Endothelial cell of umbilical vein (primary cell): ENCODE measurements at regions not wholly inside any gene's neighbourhood (a gene's known extent, or its start where the extent isn't known, plus 50 kb on each side); places are given as distances from the start of the nearest gene placed in this dataset.

Experiments used
- BruUV-seq: library from RNA; stranded (reverse); fragments of 400-500 nt; replicated peaks from 2 replicates; lab custom pipeline; 2021; lab: Mats Ljungman, UMichigan
- CTCF ChIA-PET: fragments of 300-600, 350-600 bp; sonication (Branson Sonifier 250); formaldehyde crosslinking; loops from one replicate; lab custom pipeline; 2021; ENCODE audit warnings: antibody characterized with exemption, inconsistent platforms; lab: Charles Lee
- POLR2A ChIA-PET: fragments of 300-600, 350-600 bp; sonication (Branson Sonifier 250); formaldehyde crosslinking; loops from one replicate; lab custom pipeline; 2021; ENCODE audit warnings: antibody characterized with exemption, inconsistent platforms; lab: Charles Lee
- DNase-seq: peaks from one replicate; pipeline ENCODE4 v3.0.0-alpha.2; 2011; ENCODE audit warnings: low read depth, low spot score
- FAIRE-seq: peaks from 2 replicates; lab custom pipeline; 2011; peaks lifted over from hg19 to GRCh38; lab: Jason Lieb, UNC
- H2AFZ ChIP-seq: 2 replicates; pipeline ENCODE4 v1.6.0; 2012; ENCODE audit warnings: low read depth, low read length, control low read depth, inconsistent platforms
- H3K27ac ChIP-seq: 2 replicates; pipeline ENCODE4 v1.5.1; 2011; ENCODE audit warnings: low read depth, mild to moderate bottlenecking, control low read depth, low read length, moderate library complexity; ENCODE audit not compliant: insufficient read depth
- H3K27me3 ChIP-seq, 2 experiments: 2 replicates each; pipeline versions ENCODE4 v1.6.0 to v1.6.1; 2011; ENCODE audit warnings: low read length in 2 of 2, mixed read lengths in 1 of 2; ENCODE audit not compliant: control insufficient read depth in 2 of 2, insufficient read depth in 2 of 2
- H3K36me3 ChIP-seq, 2 experiments: 2 replicates in 1 of 2; 3 replicates in 1 of 2; pipeline ENCODE4 v1.5.1; 2011; ENCODE audit warnings: low read length in 2 of 2, mild to moderate bottlenecking in 1 of 2, moderate library complexity in 1 of 2; ENCODE audit not compliant: control insufficient read depth in 2 of 2, insufficient read depth in 2 of 2; ENCODE audit errors: extremely low read depth in 1 of 2
- H3K4me1 ChIP-seq: 3 replicates; pipeline ENCODE4 v1.5.1; 2011; ENCODE audit warnings: mild to moderate bottlenecking, low read length; ENCODE audit not compliant: control insufficient read depth, insufficient read depth; ENCODE audit errors: extremely low read depth
- H3K4me2 ChIP-seq: 2 replicates; pipeline ENCODE4 v1.6.1; 2011; ENCODE audit warnings: low read length, control low read depth, mixed read lengths; ENCODE audit not compliant: insufficient read depth
- H3K4me3 ChIP-seq, 3 experiments: fragments of 200-600 bp in 1 of 3; sonication (generic), shearing (Covaris generic) in 1 of 3; replicated peaks in 1 of 3; 2 replicates each; pipeline ENCODE4 v1.5.1; 2011 to 2016; ENCODE audit warnings: control low read depth in 3 of 3, low read length in 3 of 3, mild to moderate bottlenecking in 2 of 3, inconsistent platforms in 1 of 3, low read depth in 1 of 3, moderate library complexity in 1 of 3; ENCODE audit not compliant: insufficient read depth in 1 of 3
- H3K79me2 ChIP-seq: 2 replicates; pipeline ENCODE4 v1.6.0; 2012; ENCODE audit warnings: low read length, inconsistent platforms; ENCODE audit not compliant: control insufficient read depth, insufficient read depth
- H3K9ac ChIP-seq: replicated peaks from 2 replicates; pipeline ENCODE3; 2011; ENCODE audit warnings: low read length, control low read depth; ENCODE audit not compliant: insufficient read depth; ENCODE audit errors: extremely low read depth
- H3K9me1 ChIP-seq: replicated peaks from 3 replicates; pipeline ENCODE4 v1.6.0; 2011; ENCODE audit warnings: mild to moderate bottlenecking, low read length; ENCODE audit not compliant: control insufficient read depth, insufficient read depth; ENCODE audit errors: extremely low read depth
- H3K9me3 ChIP-seq: replicated peaks from 2 replicates; pipeline ENCODE4 v1.5.1; 2012; ENCODE audit warnings: low read length, inconsistent platforms; ENCODE audit not compliant: control insufficient read depth, insufficient read depth
- H4K20me1 ChIP-seq: replicated peaks from 2 replicates; pipeline ENCODE3; 2011; ENCODE audit warnings: mild to moderate bottlenecking, low read length; ENCODE audit not compliant: control insufficient read depth, insufficient read depth; ENCODE audit errors: extremely low read depth
- EZH2 ChIP-seq: IDR thresholded peaks from 2 replicates; pipeline ENCODE4 v1.6.1; 2012; ENCODE audit warnings: borderline replicate concordance, low read depth, mild to moderate bottlenecking, moderate library complexity, low read length, inconsistent platforms; ENCODE audit not compliant: severe bottlenecking
- FOS ChIP-seq: IDR thresholded peaks from 2 replicates; pipeline ENCODE4 v1.6.1; 2011; ENCODE audit warnings: mild to moderate bottlenecking, low read length, moderate library complexity, borderline replicate concordance; ENCODE audit not compliant: insufficient read depth
- GATA2 ChIP-seq: IDR thresholded peaks from 2 replicates; pipeline ENCODE4 v1.7.0; 2011; ENCODE audit warnings: low read depth, mild to moderate bottlenecking, moderate library complexity, mixed read lengths, low read length; ENCODE audit not compliant: insufficient read length, insufficient read depth
- JUN ChIP-seq: IDR thresholded peaks from 2 replicates; pipeline ENCODE4 v1.6.1; 2011; ENCODE audit warnings: borderline replicate concordance, low read depth; ENCODE audit not compliant: insufficient read length, insufficient read depth
- MYC ChIP-seq: IDR thresholded peaks from one replicate; pipeline ENCODE4 v1.6.1; 2011; ENCODE audit warnings: mild to moderate bottlenecking, low read depth, low read length
- POLR2A ChIP-seq: IDR thresholded peaks from 2 replicates; pipeline ENCODE4 v1.6.1; 2012; ENCODE audit warnings: low read depth, mild to moderate bottlenecking, control low read depth, low read length
- POLR2AphosphoS5 ChIP-seq: IDR thresholded peaks from 2 replicates; pipeline ENCODE4 v1.6.1; 2012; ENCODE audit warnings: low read depth, mild to moderate bottlenecking, control low read depth, low read length, moderate library complexity; ENCODE audit not compliant: insufficient read depth
- dilution Hi-C: fragments of 300-500 bp; cut with MboI; formaldehyde crosslinking; loops from one replicate; pipeline ENCODE4 v1.15.0; 2019; ENCODE audit warnings: low sequenced_read_pairs; ENCODE audit not compliant: extremely low pct_ligation_motif_present
- intact Hi-C: fragments of 100-400 bp; cut with micrococcal nuclease; formaldehyde crosslinking; loops from one replicate; pipeline ENCODE4 v1.10.0; 2022
- TF ChIP-seq, protein P1 (sequence below), 2 donors: IDR thresholded peaks; 1 replicate in 1 of 2; 2 replicates in 1 of 2; pipeline ENCODE4 v1.5.1; 2011; ENCODE audit warnings: low read length in 2 of 2, mild to moderate bottlenecking in 2 of 2, moderate library complexity in 2 of 2, control low read depth in 1 of 2, inconsistent platforms in 1 of 2, low read depth in 1 of 2; ENCODE audit not compliant: insufficient read depth in 1 of 2; ENCODE audit errors: extremely low read depth in 1 of 2
- TF ChIP-seq, protein P2 (sequence below): IDR thresholded peaks from 2 replicates; pipeline ENCODE4 v1.6.1; 2011; ENCODE audit not compliant: insufficient read depth, insufficient read length

DNA sequence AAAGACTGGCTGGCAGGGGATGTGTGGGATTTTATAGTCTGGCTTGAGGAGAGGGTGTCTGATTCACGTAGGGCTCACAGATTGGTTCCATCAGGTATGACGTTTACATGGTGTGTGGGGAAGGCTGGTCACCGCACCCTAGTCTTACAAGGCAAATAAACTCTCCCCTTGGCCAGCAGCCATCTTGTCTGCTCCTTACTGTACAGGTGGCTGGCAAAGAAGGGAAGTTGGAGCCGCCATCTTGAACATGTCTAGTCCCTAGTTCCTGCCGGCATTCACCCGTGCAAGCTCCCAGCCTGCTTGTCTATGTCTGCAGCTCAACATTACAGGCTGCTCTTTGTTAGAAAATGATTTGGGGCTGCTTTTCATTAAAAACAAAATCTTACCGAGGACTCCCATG, 97.6 kb downstream of the RAMP3 start:
- H3K4me2 ChIP-seq, result no peak overlapping the region
- no peak for FAIRE-seq
- H3K4me3 ChIP-seq, result no peak overlapping the region
- no peaks in the 10 kb centered on the region for H3K9me1 ChIP-seq
- H3K27ac ChIP-seq, result no peak overlapping the region
- dilution Hi-C loops (no loop called here), intact Hi-C loops (no loop called here)
- TF ChIP-seq EZH2, result no peak
- no peak for TF ChIP-seq JUN
- no peak for TF ChIP-seq GATA2
- TF ChIP-seq POLR2AphosphoS5, result no peak
- TF ChIP-seq, protein P1, sequence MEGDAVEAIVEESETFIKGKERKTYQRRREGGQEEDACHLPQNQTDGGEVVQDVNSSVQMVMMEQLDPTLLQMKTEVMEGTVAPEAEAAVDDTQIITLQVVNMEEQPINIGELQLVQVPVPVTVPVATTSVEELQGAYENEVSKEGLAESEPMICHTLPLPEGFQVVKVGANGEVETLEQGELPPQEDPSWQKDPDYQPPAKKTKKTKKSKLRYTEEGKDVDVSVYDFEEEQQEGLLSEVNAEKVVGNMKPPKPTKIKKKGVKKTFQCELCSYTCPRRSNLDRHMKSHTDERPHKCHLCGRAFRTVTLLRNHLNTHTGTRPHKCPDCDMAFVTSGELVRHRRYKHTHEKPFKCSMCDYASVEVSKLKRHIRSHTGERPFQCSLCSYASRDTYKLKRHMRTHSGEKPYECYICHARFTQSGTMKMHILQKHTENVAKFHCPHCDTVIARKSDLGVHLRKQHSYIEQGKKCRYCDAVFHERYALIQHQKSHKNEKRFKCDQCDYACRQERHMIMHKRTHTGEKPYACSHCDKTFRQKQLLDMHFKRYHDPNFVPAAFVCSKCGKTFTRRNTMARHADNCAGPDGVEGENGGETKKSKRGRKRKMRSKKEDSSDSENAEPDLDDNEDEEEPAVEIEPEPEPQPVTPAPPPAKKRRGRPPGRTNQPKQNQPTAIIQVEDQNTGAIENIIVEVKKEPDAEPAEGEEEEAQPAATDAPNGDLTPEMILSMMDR (IDR thresholded peaks at IDR 0.05; ENCODE audit: extremely low read depth in 1 of 2, insufficient read depth in 1 of 2, low read depth in 1 of 2, low read length in 2 of 2), result no peak
- TF ChIP-seq FOS, result no peak
- no peak for TF ChIP-seq MYC
- TF ChIP-seq, protein P2, sequence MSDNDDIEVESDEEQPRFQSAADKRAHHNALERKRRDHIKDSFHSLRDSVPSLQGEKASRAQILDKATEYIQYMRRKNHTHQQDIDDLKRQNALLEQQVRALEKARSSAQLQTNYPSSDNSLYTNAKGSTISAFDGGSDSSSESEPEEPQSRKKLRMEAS, result no peak
- TF ChIP-seq POLR2A, result no peak
- H3K36me3 ChIP-seq, result no peaks in the 10 kb centered on the region
- no peaks in the 10 kb centered on the region for H3K4me1 ChIP-seq
- H3K79me2 ChIP-seq, result no peaks in the 10 kb centered on the region
- ChIA-PET POLR2A (no interaction called here), CTCF (interaction anchor here (1.1 to 3.5 kb wide), 2 partner anchors 102 to 119 kb away, joined by 4 to 13 read pairs; no protein-coding TSS in a partner anchor)
- H4K20me1 ChIP-seq, result no peaks in the 10 kb centered on the region
- no peaks in the 10 kb centered on the region for H3K9me3 ChIP-seq
- no peak for DNase-seq
- peaks cover 0 to 5% of the 10 kb centered on the region in 2 experiments for H3K27me3 ChIP-seq
- no peak overlapping the region for H3K9ac ChIP-seq
- BruUV-seq, result no TSS peak
- no peak overlapping the region for H2AFZ ChIP-seq
